ENCODE measurements at regions not wholly inside any gene's neighbourhood (a gene's known extent, or its start where the extent isn't known, plus 50 kb on each side); places are given as distances from the start of the nearest gene placed in this dataset.
"Not testable (repeated sequence)": the region's sequence is repeated elsewhere in the genome, so short reads cannot be mapped to it uniquely, and the experiment has no call there.

DNA sequence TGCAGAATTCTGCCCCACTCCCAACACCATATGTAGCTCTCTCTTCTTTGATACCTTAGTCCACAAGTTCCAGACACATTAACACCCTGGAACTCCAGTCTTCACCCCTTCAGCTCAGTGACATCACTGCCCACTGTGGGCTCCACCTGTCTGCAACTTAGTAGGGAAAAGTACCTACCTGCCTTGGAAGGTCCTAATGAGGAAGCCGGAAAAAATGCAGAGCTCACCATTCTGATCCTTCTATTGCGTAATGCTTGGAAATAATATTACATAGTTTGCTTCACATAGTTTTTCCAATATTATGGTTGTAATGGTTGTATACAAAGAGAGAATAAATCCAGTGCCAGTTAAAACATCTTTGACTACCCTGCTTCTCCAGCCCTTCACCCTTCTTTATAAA lies 738.4 kb downstream of the RNF144A start:
- DNase-seq: no peak

DNA sequence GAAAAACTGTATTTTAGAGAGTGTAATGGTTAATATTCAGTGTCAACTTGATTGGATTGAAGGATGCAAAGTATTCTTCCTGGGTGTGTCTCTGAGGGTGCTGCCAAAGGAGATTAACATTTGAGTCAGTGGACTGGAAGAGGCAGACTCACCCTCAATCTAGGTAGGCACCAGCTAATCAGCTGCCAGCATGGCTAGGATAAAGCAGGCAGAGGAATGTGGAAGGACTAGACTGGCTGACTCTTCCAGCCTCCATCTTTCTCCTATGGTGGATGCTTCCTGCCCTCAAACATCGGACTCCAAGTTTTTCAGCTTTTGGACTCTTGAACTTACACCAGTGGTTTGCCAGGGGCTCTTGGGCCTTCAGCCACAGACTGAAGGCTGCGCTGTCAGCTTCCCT lies 740.3 kb downstream of the RNF144A start:
- not testable (repeated sequence) for DNase-seq

GRCh38 chr2:7658486-7658885 lies 741.3 kb downstream of the RNF144A start:
- no peak for DNase-seq

DNA sequence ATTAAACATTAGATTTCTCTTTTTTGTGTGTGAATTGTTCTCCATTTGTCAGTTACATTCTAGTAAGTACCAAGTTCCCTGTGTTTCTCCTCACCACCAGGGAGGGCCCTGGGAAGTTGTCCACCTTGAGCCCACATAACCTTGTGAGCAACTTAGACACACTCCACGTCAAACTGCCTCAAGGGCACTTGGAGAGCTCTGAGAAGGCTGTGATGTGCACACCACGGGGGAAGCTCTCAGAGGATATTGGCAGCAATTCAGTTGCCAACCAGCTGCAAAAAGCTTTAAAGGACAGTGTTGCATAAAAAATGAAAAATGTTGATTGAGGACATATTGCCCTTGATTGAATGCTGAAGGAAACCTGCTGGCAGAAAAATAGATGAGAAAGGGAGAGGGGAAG lies 743.6 kb downstream of the RNF144A start:
- DNase-seq: no peak

GRCh38 chr2:7661502-7661901 lies 744.3 kb downstream of the RNF144A start:
- peak in 1 of 2 experiments; percentile 3 for DNase-seq

DNA sequence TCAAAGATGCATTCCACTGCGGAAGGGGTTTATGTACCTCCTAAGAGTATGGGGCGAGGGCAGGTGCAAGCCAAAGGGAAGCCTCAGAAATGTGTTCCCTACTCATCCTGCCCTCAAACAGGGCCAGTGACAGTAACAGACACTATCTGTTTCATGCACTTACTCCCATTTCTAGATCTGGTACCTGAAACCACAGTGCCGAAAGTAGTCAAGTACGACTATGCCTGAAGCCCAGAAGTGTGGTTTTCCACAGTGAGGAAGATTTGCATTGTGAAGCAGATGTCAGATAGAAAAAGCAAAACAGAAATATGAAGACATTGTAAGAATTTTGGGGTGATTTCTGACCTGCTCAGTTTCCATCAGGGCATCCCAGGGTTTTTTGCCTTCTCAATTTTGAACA lies 748.7 kb downstream of the RNF144A start:
- no peak for DNase-seq

DNA sequence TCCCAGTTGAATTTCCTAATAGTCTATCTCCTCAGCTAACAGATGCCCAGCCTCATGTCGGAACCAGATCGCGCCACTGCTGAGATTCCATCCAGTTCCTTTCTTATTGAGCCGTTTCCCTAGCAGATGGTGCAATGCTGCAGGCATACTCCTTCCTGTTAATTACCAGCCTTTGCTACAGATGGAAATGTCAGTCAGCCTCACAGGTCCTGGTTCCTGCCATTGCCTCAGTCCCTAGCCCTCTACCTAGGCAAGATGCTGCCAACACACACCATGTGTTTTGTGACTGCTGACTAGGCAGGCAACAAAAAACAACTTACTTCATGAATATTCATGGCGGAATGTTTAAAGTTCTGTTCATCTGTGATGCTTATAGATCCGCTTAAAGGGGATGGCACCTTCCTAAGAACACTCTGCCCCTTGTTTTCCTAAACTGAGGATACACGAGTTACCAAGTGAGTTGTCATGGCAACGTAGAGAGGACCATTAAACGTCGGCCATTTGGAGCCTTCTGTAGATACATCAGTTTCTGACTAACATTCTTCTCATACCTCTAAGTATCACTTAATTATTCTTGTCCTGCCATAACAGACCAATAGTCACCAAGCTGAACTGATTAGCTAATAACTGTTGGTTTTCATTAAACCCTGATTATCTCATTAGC lies 749.5 kb downstream of the RNF144A start:
- DNase-seq: no peak

DNA sequence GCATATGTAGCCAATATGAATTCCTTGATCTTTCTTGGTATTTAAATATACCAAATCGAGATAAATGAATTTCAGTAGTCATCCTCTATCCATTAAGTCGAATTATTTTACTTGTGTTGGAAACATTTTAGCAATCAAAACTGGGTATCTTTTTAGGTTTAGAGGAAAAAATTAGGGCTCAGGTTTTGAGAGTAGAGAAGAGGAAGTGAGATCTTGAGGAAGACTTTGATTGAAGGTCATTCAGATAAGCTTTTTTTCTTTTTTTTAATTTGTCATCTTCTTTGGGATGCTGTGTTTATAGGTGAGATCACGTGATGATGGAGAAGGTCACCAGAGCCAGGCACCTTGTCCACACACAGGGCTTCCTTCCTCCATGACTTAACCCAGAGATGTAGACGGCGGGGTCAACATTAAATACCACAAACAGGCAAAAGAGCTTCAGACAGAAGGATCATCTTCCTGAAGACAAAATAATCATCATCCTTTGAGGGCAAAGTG lies 750.1 kb downstream of the RNF144A start:
- DNase-seq: no peak

GRCh38 chr2:7670905-7671641 lies 753.9 kb downstream of the RNF144A start:
- no peak for DNase-seq

DNA sequence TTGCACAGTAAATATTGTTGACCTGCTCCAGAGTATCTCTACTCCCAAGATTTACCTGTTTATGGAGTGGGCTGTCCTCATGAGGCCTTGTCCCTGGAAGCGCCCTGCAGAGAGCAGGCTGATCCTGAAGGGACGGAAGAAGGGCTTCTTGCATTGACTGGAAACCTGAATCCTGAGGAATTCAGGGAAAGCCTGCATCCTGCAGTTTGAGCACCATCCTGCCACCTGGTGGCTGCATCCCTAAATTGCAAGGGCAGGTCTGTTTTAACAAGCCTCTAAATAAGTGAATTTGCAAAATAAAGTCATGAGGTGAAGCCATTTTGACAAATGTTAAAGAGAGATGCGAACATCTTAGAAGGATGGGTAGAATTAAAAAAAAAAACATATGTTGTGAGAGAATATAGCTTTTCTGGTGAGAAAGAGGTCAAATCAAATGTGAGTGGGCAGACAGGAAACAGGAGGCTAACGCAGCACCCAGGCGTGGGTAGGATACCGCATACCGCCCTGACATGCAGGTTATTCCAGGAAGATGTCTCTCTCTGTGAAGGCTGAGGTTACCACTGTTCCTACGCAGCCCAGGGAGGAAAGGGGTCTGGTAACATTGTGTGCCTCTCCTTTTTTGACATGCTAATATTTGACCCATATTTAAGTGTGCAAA lies 754.9 kb downstream of the RNF144A start:
- DNase-seq: peak; percentile 50 to 76

DNA sequence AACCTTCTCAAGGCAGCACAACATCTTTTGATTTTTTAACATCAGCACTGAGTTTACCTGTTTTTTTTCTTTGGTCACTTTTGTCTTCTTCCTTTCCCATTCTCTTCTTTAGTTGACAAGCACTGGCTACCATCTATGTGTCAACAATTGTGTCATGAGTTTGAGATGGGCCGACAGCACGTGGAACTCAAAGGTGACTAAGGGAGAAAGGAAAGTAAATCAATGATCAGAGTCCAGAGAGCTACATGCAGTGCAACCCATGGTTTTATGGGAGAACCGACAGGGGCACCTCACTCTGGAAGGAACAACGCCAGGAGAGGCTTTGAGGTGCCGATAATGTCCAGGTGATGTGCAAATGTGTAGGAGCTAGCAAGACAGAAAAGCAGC lies 755.5 kb downstream of the RNF144A start:
- no peak for DNase-seq

DNA sequence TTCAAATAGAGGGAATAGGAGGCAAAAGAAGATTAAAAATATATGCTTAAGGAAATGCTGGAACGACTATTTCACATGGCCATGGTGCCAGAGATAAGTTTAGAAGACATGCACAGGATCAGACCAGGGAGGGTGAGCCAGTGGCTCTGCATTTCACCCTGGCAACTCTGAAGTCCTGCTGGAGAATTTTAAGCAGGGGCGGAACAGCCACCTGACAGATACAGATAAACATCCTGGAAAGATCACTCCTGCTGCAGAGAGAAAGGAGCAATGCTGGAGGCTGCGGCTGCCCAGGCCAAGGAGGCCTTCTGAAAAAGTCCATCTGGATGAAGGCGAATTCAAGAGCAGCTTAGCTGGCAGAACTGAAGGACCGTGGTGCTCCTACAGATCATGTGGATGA lies 755.9 kb downstream of the RNF144A start:
- DNase-seq: no peak

- DNase-seq: no peak
Observed at GRCh38 chr2:7673853-7674252, 756.6 kb downstream of the RNF144A start.

DNA sequence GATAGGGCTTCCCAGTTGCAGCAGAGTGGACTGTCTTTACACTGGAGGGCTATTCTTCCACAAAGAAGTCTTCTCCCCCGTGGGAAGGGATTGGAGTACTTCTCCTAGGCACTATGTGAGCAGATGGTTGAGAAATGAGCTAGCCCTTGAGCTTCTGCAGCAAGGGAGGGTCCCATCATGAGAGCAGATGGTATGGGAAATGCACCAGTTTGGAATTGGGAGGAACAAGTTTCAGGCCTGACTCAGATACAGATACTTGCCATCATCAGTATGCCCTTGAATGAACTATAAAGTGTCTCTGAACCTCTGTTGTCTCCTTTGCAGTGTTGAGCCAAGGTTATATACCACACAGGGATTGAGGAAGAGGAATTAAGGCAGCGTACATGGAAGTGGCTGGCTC lies 757.4 kb downstream of the RNF144A start:
- DNase-seq: no peak

DNA sequence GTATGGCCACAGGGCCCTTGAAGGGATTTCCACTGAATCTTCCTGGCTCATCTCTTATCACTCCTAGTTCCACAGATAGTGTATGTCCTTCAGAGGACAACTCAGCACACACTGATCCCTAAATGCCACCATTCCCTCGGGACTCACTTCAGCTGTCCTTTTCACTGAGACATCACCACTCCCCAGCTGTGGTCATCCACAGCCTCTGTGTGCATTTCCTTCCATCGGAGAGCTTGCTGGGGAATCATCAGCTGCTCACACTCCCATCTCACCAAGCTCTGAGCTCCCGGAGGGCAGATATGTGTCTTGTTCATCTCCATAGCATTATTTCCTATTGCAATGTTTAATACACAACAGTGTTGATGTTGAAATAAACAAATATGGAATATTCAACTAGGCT lies 759.5 kb downstream of the RNF144A start:
- no peak for DNase-seq

DNA sequence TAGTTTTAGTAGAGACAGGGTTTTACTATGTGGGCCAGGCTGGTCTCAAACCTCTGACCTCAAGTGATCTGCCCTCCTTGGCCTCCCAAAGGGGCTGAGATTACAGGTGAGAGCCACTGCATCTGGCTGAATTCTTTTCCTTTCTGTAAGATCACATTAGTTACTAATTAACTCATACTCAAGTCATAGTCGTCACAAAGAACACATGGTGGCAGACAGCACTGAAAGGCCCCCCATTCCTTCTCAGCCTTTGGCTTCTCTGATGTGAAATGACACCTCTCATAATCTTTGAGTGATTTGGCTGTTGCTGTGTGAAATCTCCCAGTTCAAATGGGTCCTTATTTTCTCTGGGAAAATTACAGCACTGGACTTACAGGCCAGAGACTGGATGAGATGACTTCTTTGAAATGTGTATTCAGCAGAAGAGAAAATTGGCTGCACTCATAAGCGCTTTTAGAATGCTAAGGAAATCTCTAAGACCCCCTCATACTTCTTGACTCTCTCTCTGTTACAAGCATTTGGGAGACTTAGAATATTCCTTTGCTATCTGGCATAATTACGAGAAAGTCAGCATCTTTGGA lies 764.8 kb downstream of the RNF144A start:
- no peak for DNase-seq

DNA sequence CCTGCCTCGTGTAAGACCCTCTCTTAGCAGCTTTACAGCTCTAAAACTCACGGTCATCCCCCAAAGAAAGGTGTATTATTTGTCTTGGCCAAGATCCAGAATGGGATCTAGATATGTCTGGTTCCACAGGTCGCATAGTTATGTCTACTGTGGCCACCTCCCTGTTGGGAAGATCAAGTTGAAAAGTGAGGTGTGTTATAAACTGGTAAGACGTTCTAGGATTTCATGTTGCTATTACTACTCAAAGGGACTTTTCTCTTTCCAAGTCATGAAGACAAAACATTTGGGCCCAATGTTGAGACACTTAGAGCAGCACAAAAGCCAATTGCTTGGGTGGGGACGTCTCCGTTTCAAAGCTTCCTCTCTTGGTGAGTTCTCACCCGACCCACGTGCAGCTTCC lies 766.0 kb downstream of the RNF144A start:
- no peak for DNase-seq

- no peak for DNase-seq
Observed at GRCh38 chr2:7683708-7684107, 766.5 kb downstream of the RNF144A start.

DNA sequence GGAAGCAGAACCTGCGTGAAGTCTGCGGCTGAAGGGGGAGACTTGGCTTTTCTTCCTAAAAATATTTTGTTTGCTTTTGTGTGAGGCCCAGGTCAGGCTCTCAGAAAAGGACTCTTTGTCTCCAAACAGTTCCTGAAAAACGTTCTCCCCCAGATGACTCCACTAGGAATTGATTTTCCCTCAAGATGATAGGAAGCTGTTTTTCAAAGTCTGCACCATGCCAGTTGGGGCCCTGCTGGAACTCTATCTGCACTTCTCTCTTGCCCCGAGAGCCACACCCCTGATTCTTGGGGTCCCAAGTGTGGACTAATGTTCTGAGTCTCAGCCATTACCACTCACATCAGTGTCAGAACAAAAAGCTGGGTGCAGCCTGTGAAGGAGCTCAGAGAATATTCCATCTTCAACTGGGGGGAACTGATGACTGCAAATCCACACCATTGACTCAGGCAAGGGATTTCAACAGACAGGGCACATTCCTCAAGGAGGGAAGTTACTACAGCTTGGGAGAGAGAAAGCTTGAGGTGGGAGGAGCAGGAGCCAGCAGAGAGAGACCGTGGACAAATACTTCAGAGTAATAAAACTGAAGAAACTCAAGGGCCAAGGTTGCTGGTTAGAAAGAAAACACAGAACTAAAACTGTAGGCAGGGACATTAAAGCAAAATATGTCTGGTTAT lies 768.3 kb downstream of the RNF144A start:
- no peak for DNase-seq

GRCh38 chr2:7686016-7686385 lies 768.8 kb downstream of the RNF144A start:
- no peak for DNase-seq

- no peak for DNase-seq
Observed at GRCh38 chr2:7691961-7692656, 774.9 kb downstream of the RNF144A start.

GRCh38 chr2:7692657-7693161 lies 775.5 kb downstream of the RNF144A start:
- DNase-seq: no peak
